Pancreas (tissue), 10 donors: ENCODE measurements at regions not wholly inside any gene's neighbourhood (a gene's known extent, or its start where the extent isn't known, plus 50 kb on each side); places are given as distances from the start of the nearest gene placed in this dataset.

ENCODE experiments used
- ATAC-seq, 4 donors: fragments of 200-7000 bp; cut with Tn5 transposase; one replicate each; pipeline versions ENCODE4 v1.8.0 to v1.9.1; 2020; ENCODE audit warnings: mild to moderate bottlenecking in 4 of 4, moderate library complexity in 4 of 4
- DNase-seq, 6 donors: peaks; one replicate each; pipeline ENCODE4 v3.0.0-alpha.2; 2020
- FAIRE-seq: peaks from 2 replicates; lab custom pipeline; 2012; peaks lifted over from hg19 to GRCh38; lab: Jason Lieb, UNC
- H3K27ac ChIP-seq, 4 donors: fragments of 200-600 bp; sonication (generic); 1 replicate in 3 of 4; 2 replicates in 1 of 4; pipeline versions ENCODE4 v1.5.0 to v1.8.0; 2020
- H3K27me3 ChIP-seq, 4 donors: fragments of 200-600 bp; one replicate each; pipeline ENCODE4 v1.8.0; 2021
- H3K36me3 ChIP-seq, 3 donors: fragments of 200-600 bp; sonication (generic) in 1 of 3; one replicate each; pipeline versions ENCODE4 v1.5.0 to v1.8.0; 2020 to 2021
- H3K4me1 ChIP-seq, 3 donors: fragments of 200-600 bp; one replicate each; pipeline ENCODE4 v1.8.0; 2021
- H3K4me3 ChIP-seq, 4 donors: fragments of 200-600 bp; sonication (generic) in 2 of 4; one replicate each; pipeline versions ENCODE4 v1.5.0 to v1.8.0; 2020 to 2021
- H3K9me3 ChIP-seq, 4 donors: fragments of 200-600 bp; one replicate each; pipeline ENCODE4 v1.8.0; 2021
- WGBS, 2 donors: extraction: QIAGEN DNeasy Blood & Tissue Kit; methylation state at CpG; one replicate each; pipeline ENCODE4 v1.1.7; 2013; 5-methylcytosine and 5-hydroxymethylcytosine counted together
- intact Hi-C, 3 donors: fragments of 100-400 bp; cut with DNase I; formaldehyde crosslinking; loops; one replicate each; pipeline versions ENCODE4 v1.11.1 to v1.14.2; 2022
- TF ChIP-seq, protein P1 (sequence below), 4 donors: fragments of 200-600 bp; sonication (generic) in 3 of 4; IDR thresholded peaks; one replicate each; pipeline versions ENCODE4 v1.5.0 to v1.8.0; 2021; ENCODE audit warnings: antibody characterized with exemption in 4 of 4
- donor health status: healthy with polysubstance abuse.
- donor health status: DM: no; HTN: no; CAD: no; lungs with moderate emphysema.
- donor health status: DM: no; HTN: no; CAD: no.
- donor health status: control.
- donor health status: control.
- donor health status: Bipolar disorder and iron deficiency.
- donor health status: DM: yes; HTN: yes; CAD: no.
- donor health status: DM: no; HTN: no; CAD: no.
- donor health status: DM: no; HTN: no; CAD: no.
- donor health status: DM: yes; HTN: yes; CAD: no.

DNA sequence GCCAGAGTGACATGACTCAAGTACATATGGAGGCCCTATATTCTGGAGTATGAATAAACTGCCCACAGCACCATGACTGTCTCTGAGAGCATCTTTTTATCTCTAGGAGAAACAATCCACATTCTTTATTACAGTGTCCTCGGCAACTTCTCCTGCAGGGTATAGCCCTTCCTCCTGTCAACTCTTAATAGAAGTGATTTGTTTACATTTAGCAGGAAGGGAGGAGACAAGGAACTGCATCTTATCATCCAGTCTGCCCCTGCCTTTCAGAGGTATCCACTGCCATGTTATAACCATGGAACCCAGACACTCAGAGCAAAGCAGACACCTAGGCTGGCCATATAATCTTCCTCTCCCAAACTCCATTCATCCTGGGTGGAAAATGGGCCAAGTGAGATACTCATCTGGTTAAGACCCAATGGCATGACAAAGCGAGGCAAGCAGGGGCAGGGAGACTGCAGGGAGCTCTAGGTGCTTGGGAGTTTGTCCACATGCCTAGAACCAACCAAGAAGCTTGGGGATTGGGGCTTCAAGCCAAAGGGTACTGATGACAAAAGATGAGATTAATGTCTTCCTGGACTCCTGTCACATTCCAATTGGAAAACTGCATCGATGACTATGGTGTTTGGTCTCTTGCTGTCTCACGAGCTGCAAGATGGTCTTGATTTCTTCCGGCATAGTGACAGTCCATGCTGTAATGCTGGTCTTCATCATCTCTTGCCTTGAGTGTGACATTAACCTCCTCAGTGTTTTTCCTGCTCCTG, 620.5 kb upstream of the KLF4 start:
- TF ChIP-seq, protein P1, sequence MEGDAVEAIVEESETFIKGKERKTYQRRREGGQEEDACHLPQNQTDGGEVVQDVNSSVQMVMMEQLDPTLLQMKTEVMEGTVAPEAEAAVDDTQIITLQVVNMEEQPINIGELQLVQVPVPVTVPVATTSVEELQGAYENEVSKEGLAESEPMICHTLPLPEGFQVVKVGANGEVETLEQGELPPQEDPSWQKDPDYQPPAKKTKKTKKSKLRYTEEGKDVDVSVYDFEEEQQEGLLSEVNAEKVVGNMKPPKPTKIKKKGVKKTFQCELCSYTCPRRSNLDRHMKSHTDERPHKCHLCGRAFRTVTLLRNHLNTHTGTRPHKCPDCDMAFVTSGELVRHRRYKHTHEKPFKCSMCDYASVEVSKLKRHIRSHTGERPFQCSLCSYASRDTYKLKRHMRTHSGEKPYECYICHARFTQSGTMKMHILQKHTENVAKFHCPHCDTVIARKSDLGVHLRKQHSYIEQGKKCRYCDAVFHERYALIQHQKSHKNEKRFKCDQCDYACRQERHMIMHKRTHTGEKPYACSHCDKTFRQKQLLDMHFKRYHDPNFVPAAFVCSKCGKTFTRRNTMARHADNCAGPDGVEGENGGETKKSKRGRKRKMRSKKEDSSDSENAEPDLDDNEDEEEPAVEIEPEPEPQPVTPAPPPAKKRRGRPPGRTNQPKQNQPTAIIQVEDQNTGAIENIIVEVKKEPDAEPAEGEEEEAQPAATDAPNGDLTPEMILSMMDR (IDR thresholded peaks at IDR 0.05), result no peak
- WGBS, 2 donors, result 77 to 84% methylated on average over 5 of the region's 5 CpGs
- DNase-seq (no peak), FAIRE-seq (no peak), ATAC-seq (no peak)
- H3K27me3 ChIP-seq, result no peaks in the 10 kb centered on the region
- no peak overlapping the region for H3K27ac ChIP-seq
- H3K4me1 ChIP-seq, result no peaks in the 10 kb centered on the region
- no peak overlapping the region for H3K4me3 ChIP-seq
- no peaks in the 10 kb centered on the region for H3K36me3 ChIP-seq
- no peaks in the 10 kb centered on the region for H3K9me3 ChIP-seq
- intact Hi-C loops, result no loop called here

- TF ChIP-seq, protein P1 (IDR thresholded peaks at IDR 0.05), result no peak
- 25 to 31% methylated on average over 2 of the region's 2 CpGs for WGBS, 2 donors
- no peak for FAIRE-seq
- no peak overlapping the region for H3K27ac ChIP-seq
- no peaks in the 10 kb centered on the region for H3K27me3 ChIP-seq
- H3K9me3 ChIP-seq, result no peaks in the 10 kb centered on the region
- H3K4me3 ChIP-seq, result no peak overlapping the region
- no peaks in the 10 kb centered on the region for H3K36me3 ChIP-seq
- ATAC-seq, result no peak
- intact Hi-C loops, result no loop called here
- H3K4me1 ChIP-seq, result no peaks in the 10 kb centered on the region
- no peak for DNase-seq
Measured at GRCh38 chr9:108108852-108109448, 619.4 kb upstream of the KLF4 start.

DNA sequence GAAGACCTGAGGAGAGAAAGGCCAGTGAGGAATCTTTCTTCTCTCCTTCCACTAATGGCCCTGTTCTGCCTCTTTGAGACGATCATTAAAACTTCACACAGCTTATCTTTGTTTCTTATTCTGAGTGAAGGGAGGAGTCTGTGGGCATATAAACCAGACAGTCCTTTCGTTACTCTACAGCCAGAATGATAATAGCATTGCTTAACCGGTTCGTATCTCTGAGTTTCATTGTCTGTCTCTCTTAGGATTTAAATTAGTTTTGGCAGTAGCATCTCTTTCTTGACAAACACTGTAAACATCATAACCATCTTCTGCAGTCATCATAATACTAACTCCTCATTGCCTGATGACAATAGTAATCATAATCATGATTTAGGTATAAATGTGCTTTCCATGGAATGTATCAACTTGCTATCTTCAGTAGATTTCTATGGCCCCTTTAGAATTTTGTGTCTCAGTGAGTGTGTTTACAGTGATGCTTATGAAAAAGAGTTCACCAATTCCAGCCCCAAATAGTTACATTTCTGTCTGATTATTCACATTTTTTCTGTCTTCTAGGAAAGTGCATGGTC, 618.8 kb upstream of the KLF4 start:
- ATAC-seq (no peak), FAIRE-seq (no peak)

DNA sequence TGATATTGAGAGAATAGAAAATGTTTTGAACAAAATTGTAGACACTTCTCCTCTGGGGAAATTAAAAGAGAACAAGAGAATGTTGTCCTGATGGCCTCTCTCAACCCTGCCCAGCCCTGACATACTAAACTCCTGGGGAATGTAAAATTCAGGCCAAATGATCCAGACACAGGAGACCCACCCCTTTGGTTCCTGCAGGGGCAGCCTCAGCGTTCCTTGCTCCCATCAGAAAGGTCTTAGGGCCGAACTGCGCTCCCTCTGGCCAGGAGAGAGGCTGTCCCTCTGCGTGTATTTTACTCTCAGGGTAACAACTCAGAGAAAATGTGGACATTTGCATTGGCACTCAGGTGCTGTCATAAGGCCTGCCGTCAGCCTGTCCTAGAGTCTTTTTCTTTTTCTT, 616.3 kb upstream of the KLF4 start:
- ATAC-seq (no peak), FAIRE-seq (no peak), DNase-seq (no peak)
- H3K27ac ChIP-seq, result no peak overlapping the region
- no peaks in the 10 kb centered on the region for H3K36me3 ChIP-seq
- WGBS, 2 donors, result 62 to 73% methylated on average over 5 of the region's 5 CpGs
- intact Hi-C loops, result no loop called here
- H3K4me1 ChIP-seq, result no peaks in the 10 kb centered on the region
- no peaks in the 10 kb centered on the region for H3K9me3 ChIP-seq
- no peak overlapping the region for H3K4me3 ChIP-seq
- no peaks in the 10 kb centered on the region for H3K27me3 ChIP-seq
- TF ChIP-seq, protein P1 (IDR thresholded peaks at IDR 0.05), result no peak

More for the DNA sequence above, 618.8 kb upstream of the KLF4 start:
- intact Hi-C loops, result no loop called here
- Histone ChIP-seq H3K27ac (no peak overlapping the region), H3K4me1 (no peaks in the 10 kb centered on the region), H3K27me3 (no peaks in the 10 kb centered on the region), H3K36me3 (no peaks in the 10 kb centered on the region), H3K9me3 (no peaks in the 10 kb centered on the region), H3K4me3 (no peak overlapping the region)
- 64 to 68% methylated on average over 4 of the region's 4 CpGs for WGBS, 2 donors
- TF ChIP-seq, protein P1 (IDR thresholded peaks at IDR 0.05), result no peak
- no peak for DNase-seq

- no peak for DNase-seq
- Histone ChIP-seq H3K27me3 (no peaks in the 10 kb centered on the region), H3K4me3 (no peak overlapping the region), H3K27ac (no peak overlapping the region), H3K9me3 (no peaks in the 10 kb centered on the region), H3K36me3 (no peaks in the 10 kb centered on the region), H3K4me1 (no peaks in the 10 kb centered on the region)
- intact Hi-C loops, result no loop called here
- TF ChIP-seq, protein P1 (IDR thresholded peaks at IDR 0.05), result no peak
- 80 to 91% methylated on average over 1 of the region's 1 CpG for WGBS, 2 donors
- no peak for FAIRE-seq
- ATAC-seq, result no peak
Measured at GRCh38 chr9:108104991-108105390, 615.4 kb upstream of the KLF4 start.
